Cardiac fibroblast (primary cell): ENCODE measurements at regions not wholly inside any gene's neighbourhood (a gene's known extent, or its start where the extent isn't known, plus 50 kb on each side); places are given as distances from the start of the nearest gene placed in this dataset.

Experiments used
- DNase-seq, 2 donors: peaks; one replicate each; pipeline versions ENCODE4 v3.0.0 to v3.0.0-alpha.2; 2010; ENCODE audit warnings: low read depth in 2 of 2
- H3K4me3 ChIP-seq, 2 donors: replicated peaks in 1 of 2; 1 replicate in 1 of 2; 2 replicates in 1 of 2; pipeline ENCODE4 v1.5.1; 2011; ENCODE audit warnings: low read depth in 2 of 2, low read length in 2 of 2, mild to moderate bottlenecking in 2 of 2, moderate library complexity in 1 of 2
- TF ChIP-seq, protein P1 (sequence below): IDR thresholded peaks from one replicate; pipeline ENCODE4 v1.5.1; 2011; ENCODE audit warnings: low read depth, mild to moderate bottlenecking, low read length, inconsistent platforms

DNA sequence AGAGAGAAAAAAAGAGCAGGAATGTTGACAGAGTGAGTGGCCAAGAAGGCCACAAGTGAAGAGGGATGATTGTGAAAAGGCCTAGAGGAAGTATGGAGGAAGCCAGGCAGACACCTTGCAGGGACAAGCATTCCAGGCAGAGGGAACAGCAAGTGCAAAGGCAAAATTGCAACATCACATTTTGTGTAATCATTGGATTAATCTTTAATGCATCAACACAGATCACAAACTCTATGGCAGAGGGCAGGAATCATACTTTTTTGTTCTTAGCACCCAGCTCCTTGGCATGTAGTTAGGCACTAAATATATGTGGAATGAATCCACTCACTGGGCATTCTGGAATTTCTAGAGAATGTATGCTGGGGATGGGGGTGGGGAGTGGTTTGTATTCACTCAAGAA lies 312.1 kb upstream of the PROK2 start:
- no peak for DNase-seq
- H3K4me3 ChIP-seq = no peak overlapping the region
- TF ChIP-seq, protein P1, sequence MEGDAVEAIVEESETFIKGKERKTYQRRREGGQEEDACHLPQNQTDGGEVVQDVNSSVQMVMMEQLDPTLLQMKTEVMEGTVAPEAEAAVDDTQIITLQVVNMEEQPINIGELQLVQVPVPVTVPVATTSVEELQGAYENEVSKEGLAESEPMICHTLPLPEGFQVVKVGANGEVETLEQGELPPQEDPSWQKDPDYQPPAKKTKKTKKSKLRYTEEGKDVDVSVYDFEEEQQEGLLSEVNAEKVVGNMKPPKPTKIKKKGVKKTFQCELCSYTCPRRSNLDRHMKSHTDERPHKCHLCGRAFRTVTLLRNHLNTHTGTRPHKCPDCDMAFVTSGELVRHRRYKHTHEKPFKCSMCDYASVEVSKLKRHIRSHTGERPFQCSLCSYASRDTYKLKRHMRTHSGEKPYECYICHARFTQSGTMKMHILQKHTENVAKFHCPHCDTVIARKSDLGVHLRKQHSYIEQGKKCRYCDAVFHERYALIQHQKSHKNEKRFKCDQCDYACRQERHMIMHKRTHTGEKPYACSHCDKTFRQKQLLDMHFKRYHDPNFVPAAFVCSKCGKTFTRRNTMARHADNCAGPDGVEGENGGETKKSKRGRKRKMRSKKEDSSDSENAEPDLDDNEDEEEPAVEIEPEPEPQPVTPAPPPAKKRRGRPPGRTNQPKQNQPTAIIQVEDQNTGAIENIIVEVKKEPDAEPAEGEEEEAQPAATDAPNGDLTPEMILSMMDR = no peak

DNA sequence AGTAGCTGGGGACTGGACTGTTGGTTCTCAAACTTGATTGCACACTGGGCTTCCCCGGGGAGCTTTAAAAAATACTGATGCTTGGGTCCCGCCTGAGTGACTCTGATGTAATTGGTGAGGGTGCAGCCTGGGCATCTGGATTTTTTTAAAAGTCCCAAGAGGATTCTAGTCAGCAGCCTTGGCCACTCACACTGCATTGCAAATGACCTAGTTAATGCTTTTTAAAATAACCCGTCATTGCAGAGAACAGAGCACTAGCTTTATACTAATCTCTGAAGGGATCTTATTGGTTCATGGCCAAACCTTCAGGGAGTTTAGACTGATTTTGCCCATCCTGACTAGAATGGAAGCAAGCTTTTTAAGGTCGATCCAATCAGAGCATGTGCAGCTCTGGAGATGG lies 310.6 kb upstream of the PROK2 start:
- DNase-seq = peak in 1 of 2 donors; percentile 10

DNA sequence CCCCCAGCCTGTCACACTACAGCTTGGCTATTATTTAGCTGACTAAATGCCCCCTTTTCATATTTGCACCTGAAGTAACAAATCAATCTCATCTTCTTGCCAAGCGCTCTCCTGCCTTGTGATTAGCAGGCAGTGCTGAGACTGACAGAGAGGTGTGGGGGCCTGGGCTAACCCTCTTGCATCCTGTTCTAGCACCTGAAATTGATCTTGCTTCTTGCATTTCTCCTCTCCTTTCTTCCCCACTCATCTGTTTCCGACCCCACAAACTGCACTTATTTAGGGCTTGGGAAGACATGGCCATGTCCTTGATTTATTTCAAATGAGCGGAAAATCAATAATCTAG lies 309.0 kb upstream of the PROK2 start:
- H3K4me3 ChIP-seq = no peak overlapping the region
- TF ChIP-seq, protein P1 = no peak
- no peak for DNase-seq

More for the DNA sequence above, 310.6 kb upstream of the PROK2 start:
- TF ChIP-seq, protein P1 = no peak
- no peak overlapping the region for H3K4me3 ChIP-seq

DNA sequence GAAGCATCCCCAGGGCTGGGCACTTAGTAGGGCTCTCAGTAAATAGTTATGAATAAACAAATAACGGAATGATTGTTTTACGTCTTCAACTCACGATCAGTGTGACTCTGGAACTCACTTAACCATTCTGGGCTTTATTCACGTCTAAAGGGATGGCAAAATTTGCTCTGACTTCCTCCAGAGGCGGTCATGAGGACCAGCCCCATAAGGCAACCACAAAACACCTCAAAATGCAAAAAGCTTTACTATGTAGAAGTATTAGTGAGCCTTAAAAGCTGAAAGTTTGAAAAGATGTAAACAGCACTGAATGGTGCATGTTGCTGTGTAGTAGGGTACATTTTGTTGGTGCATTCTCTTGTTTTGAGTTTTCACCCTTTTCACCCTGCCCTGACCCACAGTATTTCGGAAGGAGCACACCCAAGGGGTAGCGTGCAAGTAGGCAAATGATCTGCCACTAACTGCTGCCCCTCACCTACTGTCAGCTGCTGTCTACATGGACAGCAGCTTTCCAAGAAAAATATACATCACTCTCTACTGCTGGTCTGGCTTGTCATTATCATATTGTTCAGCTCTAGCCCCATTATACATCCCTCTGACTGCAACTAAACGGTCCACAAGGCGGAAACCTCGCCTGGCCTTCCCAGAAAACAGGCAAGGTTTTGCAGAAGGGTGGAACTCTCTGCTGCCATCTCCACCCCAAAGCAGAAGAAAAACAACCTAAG lies 308.5 kb upstream of the PROK2 start:
- DNase-seq = no peak
- TF ChIP-seq, protein P1 = no peak

DNA sequence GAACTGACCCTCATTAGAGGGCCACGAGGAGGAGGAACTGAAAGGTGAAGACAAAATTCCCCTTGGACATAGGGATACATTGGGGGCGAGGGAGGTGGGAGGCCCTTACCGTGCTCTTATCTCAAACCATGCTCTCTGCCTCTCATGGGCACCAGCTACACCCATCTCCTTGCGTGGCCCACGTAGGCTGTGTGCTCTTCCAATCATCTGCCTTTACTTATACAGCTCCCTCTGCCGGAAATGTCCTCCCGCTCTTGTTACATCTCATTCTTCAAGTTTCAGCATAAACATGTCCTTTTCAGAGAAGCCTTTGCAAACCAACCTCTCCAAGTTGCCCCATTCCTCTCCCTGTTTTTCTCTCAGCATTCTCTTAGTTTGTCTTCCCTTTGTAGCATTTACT lies 307.8 kb upstream of the PROK2 start:
- no peak overlapping the region for H3K4me3 ChIP-seq
- peak in 1 of 2 donors; percentile 8 for DNase-seq
- TF ChIP-seq, protein P1 = no peak

More for the DNA sequence above, 308.5 kb upstream of the PROK2 start:
- H3K4me3 ChIP-seq = no peak overlapping the region

DNA sequence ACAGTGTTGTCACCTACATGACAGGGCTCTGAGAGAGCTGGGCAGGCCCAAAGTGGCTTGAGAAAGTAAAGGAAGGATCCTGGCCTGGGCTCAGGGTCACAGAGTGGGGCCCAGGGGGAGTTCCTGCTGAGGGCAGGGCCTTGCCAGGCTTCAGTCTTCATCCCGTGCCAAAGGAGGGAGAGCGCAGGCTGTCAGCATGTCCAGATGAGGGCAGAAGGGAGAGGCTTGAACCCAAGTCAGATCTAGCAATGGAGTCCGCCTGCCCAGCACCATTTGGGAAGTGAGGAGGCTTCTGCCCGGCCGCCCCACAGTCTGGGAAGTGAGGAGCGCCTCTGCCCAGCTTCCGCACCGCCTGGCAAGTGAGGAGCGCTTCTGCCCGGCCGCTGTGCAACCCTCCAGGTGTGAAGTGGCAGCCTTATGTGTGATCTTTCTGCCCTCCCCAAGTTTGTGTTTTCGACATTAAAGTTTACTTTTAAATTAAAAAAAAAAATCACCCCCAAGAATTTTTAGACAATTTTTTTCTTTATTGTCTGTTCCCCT lies 303.6 kb upstream of the PROK2 start:
- TF ChIP-seq, protein P1 = no peak
- DNase-seq = no peak
- H3K4me3 ChIP-seq = no peak overlapping the region

DNA sequence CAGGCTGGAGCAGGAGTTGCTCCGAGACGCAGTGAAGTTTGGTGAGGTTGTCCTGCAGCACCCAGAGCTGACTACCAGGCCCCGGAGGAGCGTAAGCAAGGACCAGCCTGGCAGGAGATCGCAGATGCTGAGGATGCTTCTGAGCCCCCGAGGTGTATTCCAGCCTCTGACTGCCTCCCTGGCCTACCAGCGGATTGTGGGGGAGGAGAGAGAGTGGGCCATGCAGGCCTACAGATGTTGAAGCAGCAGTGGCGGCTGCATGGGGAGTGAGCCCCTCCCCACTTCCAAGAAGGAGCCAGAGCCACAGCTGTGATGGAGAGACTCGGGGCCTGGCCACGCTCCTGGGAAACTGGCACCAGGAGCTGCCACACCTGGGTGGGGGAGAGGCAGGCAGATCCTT lies 302.5 kb upstream of the PROK2 start:
- H3K4me3 ChIP-seq = no peak overlapping the region
- TF ChIP-seq, protein P1 = no peak
- DNase-seq = no peak
